H1 (cell line): ENCODE measurements at regions not wholly inside any gene's neighbourhood (a gene's known extent, or its start where the extent isn't known, plus 50 kb on each side); places are given as distances from the start of the nearest gene placed in this dataset.

Experiments
- CEBPB ChIP-seq: IDR thresholded peaks from 2 replicates; pipeline ENCODE4 v1.6.1; 2012; ENCODE audit warnings: low read depth, low read length
- CTCF ChIP-seq, 3 experiments: IDR thresholded peaks; 1 replicate in 2 of 3; 2 replicates in 1 of 3; pipeline versions ENCODE4 v1.5.1 to v1.6.1; 2011; ENCODE audit warnings: low read length in 3 of 3, mild to moderate bottlenecking in 3 of 3, inconsistent platforms in 2 of 3, low read depth in 1 of 3, moderate library complexity in 1 of 3; ENCODE audit not compliant: insufficient read depth in 1 of 3; ENCODE audit errors: control extremely low read depth in 1 of 3
- EP300 ChIP-seq, 2 experiments: IDR thresholded peaks; 1 replicate in 1 of 2; 2 replicates in 1 of 2; pipeline ENCODE4 v1.6.1; 2011 to 2012; ENCODE audit warnings: low read depth in 2 of 2, low read length in 2 of 2, mild to moderate bottlenecking in 2 of 2, borderline replicate concordance in 1 of 2, inconsistent platforms in 1 of 2, moderate library complexity in 1 of 2
- HDAC2 ChIP-seq, 2 experiments: fragments of 300-600 bp in 1 of 2; sonication (generic) in 1 of 2; IDR thresholded peaks; 2 replicates each; pipeline ENCODE4 v1.6.1; 2011 to 2012; ENCODE audit warnings: low read depth in 2 of 2, low read length in 2 of 2, mild to moderate bottlenecking in 2 of 2, moderate library complexity in 2 of 2, borderline replicate concordance in 1 of 2, inconsistent platforms in 1 of 2
- JUN ChIP-seq: IDR thresholded peaks from 2 replicates; pipeline ENCODE4 v1.6.1; 2011; ENCODE audit warnings: low read depth, mild to moderate bottlenecking, improper control_type of control experiment, low read length
- JUND ChIP-seq: IDR thresholded peaks from 2 replicates; pipeline ENCODE4 v1.6.1; 2011; ENCODE audit warnings: mild to moderate bottlenecking, improper control_type of control experiment, low read length
- MAX ChIP-seq: IDR thresholded peaks from 2 replicates; pipeline ENCODE4 v1.6.1; 2012; ENCODE audit warnings: inconsistent platforms
- POLR2A ChIP-seq, 2 experiments: IDR thresholded peaks; 1 replicate in 1 of 2; 2 replicates in 1 of 2; pipeline ENCODE4 v1.6.1; 2011; ENCODE audit warnings: low read depth in 2 of 2, low read length in 2 of 2, mild to moderate bottlenecking in 2 of 2; ENCODE audit errors: control extremely low read depth in 1 of 2
- RAD21 ChIP-seq, 2 experiments: IDR thresholded peaks in 1 of 2; conservative IDR thresholded peaks in 1 of 2; 2 replicates each; pipeline ENCODE4 v1.6.1; 2011; ENCODE audit warnings: low read depth in 2 of 2, low read length in 2 of 2, improper control_type of control experiment in 1 of 2, inconsistent platforms in 1 of 2, mild to moderate bottlenecking in 1 of 2, moderate library complexity in 1 of 2
- RXRA ChIP-seq: IDR thresholded peaks from 2 replicates; pipeline ENCODE4 v1.6.1; 2011; ENCODE audit warnings: low read depth, mild to moderate bottlenecking, low read length, moderate library complexity; ENCODE audit not compliant: insufficient read depth
- TEAD4 ChIP-seq: IDR thresholded peaks from 2 replicates; pipeline ENCODE4 v1.6.1; 2012; ENCODE audit warnings: low read depth, low read length, inconsistent platforms, mixed read lengths
- USF2 ChIP-seq: IDR thresholded peaks from 2 replicates; pipeline ENCODE4 v1.6.1; 2011; ENCODE audit warnings: low read length, improper control_type of control experiment
- ZNF274 ChIP-seq: IDR thresholded peaks from 2 replicates; pipeline ENCODE4 v1.7.0; 2012; ENCODE audit warnings: low read length, borderline replicate concordance; ENCODE audit errors: extremely low read depth

GRCh38 chr14:83342590-83342989 lies 1808.9 kb upstream of the SEL1L start:
- TF ChIP-seq RAD21 (IDR thresholded peaks at IDR 0.05 in 1 of 2, conservative IDR thresholded peaks at IDR 0.05 in 1 of 2; ENCODE audit: low read depth in 2 of 2, low read length in 2 of 2), result no peak
- TF ChIP-seq CTCF (IDR thresholded peaks at IDR 0.05; ENCODE audit: control extremely low read depth in 1 of 3, insufficient read depth in 1 of 3, low read depth in 1 of 3, low read length in 3 of 3), result no peak
- no peak for TF ChIP-seq MAX
- no peak for TF ChIP-seq RXRA
- no peak for TF ChIP-seq JUN
- TF ChIP-seq USF2, result no peak
- no peak for TF ChIP-seq HDAC2 (IDR thresholded peaks at IDR 0.05; ENCODE audit: borderline replicate concordance in 1 of 2, low read depth in 2 of 2, low read length in 2 of 2)
- no peak for TF ChIP-seq JUND
- no peak for TF ChIP-seq ZNF274
- no peak for TF ChIP-seq POLR2A (IDR thresholded peaks at IDR 0.05; ENCODE audit: control extremely low read depth in 1 of 2, low read depth in 2 of 2, low read length in 2 of 2)
- no peak for TF ChIP-seq TEAD4
- TF ChIP-seq CEBPB, result no peak
- TF ChIP-seq EP300 (IDR thresholded peaks at IDR 0.05; ENCODE audit: borderline replicate concordance in 1 of 2, low read depth in 2 of 2, low read length in 2 of 2), result no peak
